Rectal smooth muscle tissue (tissue), 1 donor: ENCODE measurements at regions not wholly inside any gene's neighbourhood (a gene's known extent, or its start where the extent isn't known, plus 50 kb on each side); places are given as distances from the start of the nearest gene placed in this dataset.
"Not testable (repeated sequence)": the region's sequence is repeated elsewhere in the genome, so short reads cannot be mapped to it uniquely, and the experiment has no call there.

Experiments
- H3K27ac ChIP-seq: one replicate; pipeline ENCODE4 v1.7.0; 2013; ENCODE audit warnings: low read depth, low read length, inconsistent platforms
- H3K27me3 ChIP-seq: one replicate; pipeline ENCODE4 v1.7.0; 2013; ENCODE audit warnings: low read length; ENCODE audit not compliant: control insufficient read depth, insufficient read depth
- H3K36me3 ChIP-seq: one replicate; pipeline ENCODE4 v1.7.0; 2013; ENCODE audit warnings: low read length; ENCODE audit not compliant: control insufficient read depth, insufficient read depth
- H3K4me1 ChIP-seq: one replicate; pipeline ENCODE4 v1.7.0; 2013; ENCODE audit warnings: low read length; ENCODE audit not compliant: control insufficient read depth, insufficient read depth
- H3K4me3 ChIP-seq: one replicate; pipeline ENCODE4 v1.7.0; 2013; ENCODE audit warnings: low read length
- H3K9ac ChIP-seq: one replicate; pipeline ENCODE4 v1.7.0; 2013; ENCODE audit warnings: low read length

GRCh38 chr9:6160579-6160978 is 55.0 kb upstream of the IL33 start:
- Histone ChIP-seq H3K9ac (no peak overlapping the region), H3K36me3 (no peaks in the 10 kb centered on the region), H3K4me1 (no peaks in the 10 kb centered on the region), H3K4me3 (no peak overlapping the region), H3K27me3 (no peaks in the 10 kb centered on the region), H3K27ac (no peak overlapping the region)

GRCh38 chr9:6153425-6153824 is 62.2 kb upstream of the IL33 start:
- Histone ChIP-seq H3K9ac (no peak overlapping the region), H3K27me3 (no peaks in the 10 kb centered on the region), H3K36me3 (no peaks in the 10 kb centered on the region), H3K4me1 (no peaks in the 10 kb centered on the region), H3K4me3 (no peak overlapping the region), H3K27ac (no peak overlapping the region)

- Histone ChIP-seq H3K27me3 (no peaks in the 10 kb centered on the region), H3K4me3 (no peak overlapping the region), H3K9ac (no peak overlapping the region), H3K36me3 (no peaks in the 10 kb centered on the region), H3K27ac (no peak overlapping the region), H3K4me1 (no peaks in the 10 kb centered on the region)
Measured at GRCh38 chr9:6152788-6153187, 62.8 kb upstream of the IL33 start.

- Histone ChIP-seq H3K9ac (no peak overlapping the region), H3K4me3 (no peak overlapping the region), H3K4me1 (no peaks in the 10 kb centered on the region), H3K27ac (no peak overlapping the region), H3K36me3 (no peaks in the 10 kb centered on the region), H3K27me3 (no peaks in the 10 kb centered on the region)
Measured at GRCh38 chr9:6150483-6150882, 65.1 kb upstream of the IL33 start.

- Histone ChIP-seq H3K36me3 (no peaks in the 10 kb centered on the region), H3K27me3 (no peaks in the 10 kb centered on the region), H3K4me1 (no peaks in the 10 kb centered on the region), H3K4me3 (no peak overlapping the region), H3K9ac (no peak overlapping the region), H3K27ac (no peak overlapping the region)
Measured at GRCh38 chr9:6149315-6149714, 66.3 kb upstream of the IL33 start.

GRCh38 chr9:6147846-6148245 is 67.8 kb upstream of the IL33 start:
- no peaks in the 10 kb centered on the region for H3K27me3 ChIP-seq
- H3K27ac ChIP-seq = no peak overlapping the region
- H3K4me3 ChIP-seq = no peak overlapping the region
- no peak overlapping the region for H3K9ac ChIP-seq
- no peaks in the 10 kb centered on the region for H3K36me3 ChIP-seq
- H3K4me1 ChIP-seq = no peaks in the 10 kb centered on the region

GRCh38 chr9:6144947-6145346 is 70.7 kb upstream of the IL33 start:
- no peak overlapping the region for H3K27ac ChIP-seq
- H3K4me3 ChIP-seq = no peak overlapping the region
- no peaks in the 10 kb centered on the region for H3K4me1 ChIP-seq
- H3K36me3 ChIP-seq = no peaks in the 10 kb centered on the region
- no peaks in the 10 kb centered on the region for H3K27me3 ChIP-seq
- no peak overlapping the region for H3K9ac ChIP-seq

- H3K4me3 ChIP-seq = no peak overlapping the region
- no peaks in the 10 kb centered on the region for H3K27me3 ChIP-seq
- H3K36me3 ChIP-seq = no peaks in the 10 kb centered on the region
- H3K9ac ChIP-seq = no peak overlapping the region
- H3K27ac ChIP-seq = no peak overlapping the region
- H3K4me1 ChIP-seq = no peaks in the 10 kb centered on the region
Measured at GRCh38 chr9:6142799-6143454, 72.7 kb upstream of the IL33 start.

- not testable (repeated sequence) for H3K27me3 ChIP-seq, H3K27ac ChIP-seq, H3K9ac ChIP-seq, H3K4me1 ChIP-seq, H3K36me3 ChIP-seq, H3K4me3 ChIP-seq
Measured at GRCh38 chr9:6135780-6136179, 79.8 kb upstream of the IL33 start.

GRCh38 chr9:6134661-6135180 is 80.9 kb upstream of the IL33 start:
- Histone ChIP-seq H3K4me1 (no peaks in the 10 kb centered on the region), H3K27ac (no peak overlapping the region), H3K27me3 (no peaks in the 10 kb centered on the region), H3K36me3 (no peaks in the 10 kb centered on the region), H3K4me3 (no peak overlapping the region), H3K9ac (no peak overlapping the region)

- Histone ChIP-seq H3K4me3 (no peak overlapping the region), H3K27ac (no peak overlapping the region), H3K36me3 (no peaks in the 10 kb centered on the region), H3K27me3 (no peaks in the 10 kb centered on the region), H3K4me1 (no peaks in the 10 kb centered on the region), H3K9ac (no peak overlapping the region)
Measured at GRCh38 chr9:6133346-6134063, 82.1 kb upstream of the IL33 start.

GRCh38 chr9:6132650-6133049 is 83.0 kb upstream of the IL33 start:
- Histone ChIP-seq H3K27ac (no peak overlapping the region), H3K9ac (no peak overlapping the region), H3K27me3 (no peaks in the 10 kb centered on the region), H3K4me3 (no peak overlapping the region), H3K4me1 (no peaks in the 10 kb centered on the region), H3K36me3 (no peaks in the 10 kb centered on the region)

GRCh38 chr9:6128030-6128429 is 87.6 kb upstream of the IL33 start:
- H3K9ac ChIP-seq = no peak overlapping the region
- no peak overlapping the region for H3K27ac ChIP-seq
- H3K27me3 ChIP-seq = no peaks in the 10 kb centered on the region
- no peaks in the 10 kb centered on the region for H3K36me3 ChIP-seq
- no peak overlapping the region for H3K4me3 ChIP-seq
- no peaks in the 10 kb centered on the region for H3K4me1 ChIP-seq
